HEK293 (cell line): ENCODE measurements at regions not wholly inside any gene's neighbourhood (a gene's known extent, or its start where the extent isn't known, plus 50 kb on each side); places are given as distances from the start of the nearest gene placed in this dataset.

Experiments used
- MEIS1 ChIP-seq: sonication (generic); formaldehyde crosslinking; IDR thresholded peaks from 2 replicates; pipeline ENCODE4 v1.8.1; 2022; ENCODE audit warnings: missing genetic modification reagents, mild to moderate bottlenecking, borderline replicate concordance
- MYNN ChIP-seq: fragments of 450-650 bp; formaldehyde crosslinking; IDR thresholded peaks from 2 replicates; pipeline ENCODE4 v1.5.1; 2016; ENCODE audit warnings: missing biosample characterization, missing genetic modification characterization, borderline replicate concordance
- ZBTB21 ChIP-seq: fragments of 450-650 bp; formaldehyde crosslinking; IDR thresholded peaks from 2 replicates; pipeline ENCODE4 v1.5.1; 2017; ENCODE audit warnings: missing biosample characterization, missing genetic modification characterization
- ZBTB7A ChIP-seq: fragments of 450-650 bp; formaldehyde crosslinking; IDR thresholded peaks from 2 replicates; pipeline ENCODE4 v1.5.1; 2016; ENCODE audit warnings: low read depth, missing biosample characterization, missing genetic modification characterization
- ZNF169 ChIP-seq: fragments of 450-650 bp; formaldehyde crosslinking; IDR thresholded peaks from 2 replicates; pipeline ENCODE4 v1.5.1; 2016; ENCODE audit warnings: missing biosample characterization, missing genetic modification characterization
- ZNF223 ChIP-seq: fragments of 450-650 bp; formaldehyde crosslinking; IDR thresholded peaks from 2 replicates; pipeline ENCODE4 v1.5.1; 2016; ENCODE audit warnings: missing biosample characterization, missing genetic modification characterization
- ZNF830 ChIP-seq: fragments of 450-650 bp; IDR thresholded peaks from 2 replicates; pipeline ENCODE4 v1.5.0; 2018; ENCODE audit warnings: missing biosample characterization, missing genetic modification characterization, low read depth, mild to moderate bottlenecking, moderate library complexity
- TF ChIP-seq, protein P1 (sequence below): fragments of 450-650 bp; formaldehyde crosslinking; IDR thresholded peaks from 2 replicates; pipeline ENCODE4 v1.5.1; 2016; ENCODE audit warnings: missing biosample characterization, missing genetic modification characterization
- TF ChIP-seq, protein P2 (sequence below): fragments of 450-650 bp; formaldehyde crosslinking; conservative IDR thresholded peaks from 2 replicates; pipeline ENCODE4 v1.5.1; 2016; ENCODE audit warnings: low read depth, missing biosample characterization, missing genetic modification characterization

DNA sequence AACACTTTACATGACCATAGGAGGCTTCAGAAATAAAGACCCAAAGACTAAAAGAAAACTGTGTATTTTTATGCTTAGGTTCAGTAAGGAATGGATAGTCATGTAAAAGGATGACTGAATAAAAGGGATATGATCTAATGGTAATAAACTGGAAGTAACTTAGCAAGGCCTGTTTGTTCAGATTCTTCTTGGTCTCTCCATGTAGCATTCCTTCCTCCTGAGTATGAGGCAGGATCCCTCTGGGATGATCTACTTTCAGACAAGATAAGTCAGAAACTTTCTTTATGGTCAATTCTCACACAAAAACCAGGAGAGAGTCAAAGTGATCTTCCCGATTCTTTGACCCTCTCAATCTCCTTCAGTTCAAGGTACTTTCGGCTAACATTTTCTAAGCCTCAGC lies 340.8 kb upstream of the DCBLD2 start:
- TF ChIP-seq MYNN (no peak), MEIS1 (CRISPR knock-in tag) (no peak), ZBTB7A (tag by site-specific recombination) (no peak), ZNF223 (tag by site-specific recombination) (no peak), ZNF830 (tag by site-specific recombination) (no peak), ZNF169 (no peak), ZBTB21 (tag by site-specific recombination) (no peak)
- TF ChIP-seq, protein P1, sequence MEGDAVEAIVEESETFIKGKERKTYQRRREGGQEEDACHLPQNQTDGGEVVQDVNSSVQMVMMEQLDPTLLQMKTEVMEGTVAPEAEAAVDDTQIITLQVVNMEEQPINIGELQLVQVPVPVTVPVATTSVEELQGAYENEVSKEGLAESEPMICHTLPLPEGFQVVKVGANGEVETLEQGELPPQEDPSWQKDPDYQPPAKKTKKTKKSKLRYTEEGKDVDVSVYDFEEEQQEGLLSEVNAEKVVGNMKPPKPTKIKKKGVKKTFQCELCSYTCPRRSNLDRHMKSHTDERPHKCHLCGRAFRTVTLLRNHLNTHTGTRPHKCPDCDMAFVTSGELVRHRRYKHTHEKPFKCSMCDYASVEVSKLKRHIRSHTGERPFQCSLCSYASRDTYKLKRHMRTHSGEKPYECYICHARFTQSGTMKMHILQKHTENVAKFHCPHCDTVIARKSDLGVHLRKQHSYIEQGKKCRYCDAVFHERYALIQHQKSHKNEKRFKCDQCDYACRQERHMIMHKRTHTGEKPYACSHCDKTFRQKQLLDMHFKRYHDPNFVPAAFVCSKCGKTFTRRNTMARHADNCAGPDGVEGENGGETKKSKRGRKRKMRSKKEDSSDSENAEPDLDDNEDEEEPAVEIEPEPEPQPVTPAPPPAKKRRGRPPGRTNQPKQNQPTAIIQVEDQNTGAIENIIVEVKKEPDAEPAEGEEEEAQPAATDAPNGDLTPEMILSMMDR (tag by site-specific recombination) = no peak
- TF ChIP-seq, protein P2, sequence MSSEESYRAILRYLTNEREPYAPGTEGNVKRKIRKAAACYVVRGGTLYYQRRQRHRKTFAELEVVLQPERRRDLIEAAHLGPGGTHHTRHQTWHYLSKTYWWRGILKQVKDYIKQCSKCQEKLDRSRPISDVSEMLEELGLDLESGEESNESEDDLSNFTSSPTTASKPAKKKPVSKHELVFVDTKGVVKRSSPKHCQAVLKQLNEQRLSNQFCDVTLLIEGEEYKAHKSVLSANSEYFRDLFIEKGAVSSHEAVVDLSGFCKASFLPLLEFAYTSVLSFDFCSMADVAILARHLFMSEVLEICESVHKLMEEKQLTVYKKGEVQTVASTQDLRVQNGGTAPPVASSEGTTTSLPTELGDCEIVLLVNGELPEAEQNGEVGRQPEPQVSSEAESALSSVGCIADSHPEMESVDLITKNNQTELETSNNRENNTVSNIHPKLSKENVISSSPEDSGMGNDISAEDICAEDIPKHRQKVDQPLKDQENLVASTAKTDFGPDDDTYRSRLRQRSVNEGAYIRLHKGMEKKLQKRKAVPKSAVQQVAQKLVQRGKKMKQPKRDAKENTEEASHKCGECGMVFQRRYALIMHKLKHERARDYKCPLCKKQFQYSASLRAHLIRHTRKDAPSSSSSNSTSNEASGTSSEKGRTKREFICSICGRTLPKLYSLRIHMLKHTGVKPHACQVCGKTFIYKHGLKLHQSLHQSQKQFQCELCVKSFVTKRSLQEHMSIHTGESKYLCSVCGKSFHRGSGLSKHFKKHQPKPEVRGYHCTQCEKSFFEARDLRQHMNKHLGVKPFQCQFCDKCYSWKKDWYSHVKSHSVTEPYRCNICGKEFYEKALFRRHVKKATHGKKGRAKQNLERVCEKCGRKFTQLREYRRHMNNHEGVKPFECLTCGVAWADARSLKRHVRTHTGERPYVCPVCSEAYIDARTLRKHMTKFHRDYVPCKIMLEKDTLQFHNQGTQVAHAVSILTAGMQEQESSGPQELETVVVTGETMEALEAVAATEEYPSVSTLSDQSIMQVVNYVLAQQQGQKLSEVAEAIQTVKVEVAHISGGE (tag by site-specific recombination) = no peak
